CD4-positive, alpha-beta T cell treated with Interferon gamma for 1 hour (primary cell): ENCODE measurements at regions not wholly inside any gene's neighbourhood (a gene's known extent, or its start where the extent isn't known, plus 50 kb on each side); places are given as distances from the start of the nearest gene placed in this dataset.
"Not testable (repeated sequence)": the region's sequence is repeated elsewhere in the genome, so short reads cannot be mapped to it uniquely, and the experiment has no call there.

ENCODE experiments used
- DNase-seq: peaks from one replicate; pipeline ENCODE4 v3.0.0-alpha.2; 2020

DNA sequence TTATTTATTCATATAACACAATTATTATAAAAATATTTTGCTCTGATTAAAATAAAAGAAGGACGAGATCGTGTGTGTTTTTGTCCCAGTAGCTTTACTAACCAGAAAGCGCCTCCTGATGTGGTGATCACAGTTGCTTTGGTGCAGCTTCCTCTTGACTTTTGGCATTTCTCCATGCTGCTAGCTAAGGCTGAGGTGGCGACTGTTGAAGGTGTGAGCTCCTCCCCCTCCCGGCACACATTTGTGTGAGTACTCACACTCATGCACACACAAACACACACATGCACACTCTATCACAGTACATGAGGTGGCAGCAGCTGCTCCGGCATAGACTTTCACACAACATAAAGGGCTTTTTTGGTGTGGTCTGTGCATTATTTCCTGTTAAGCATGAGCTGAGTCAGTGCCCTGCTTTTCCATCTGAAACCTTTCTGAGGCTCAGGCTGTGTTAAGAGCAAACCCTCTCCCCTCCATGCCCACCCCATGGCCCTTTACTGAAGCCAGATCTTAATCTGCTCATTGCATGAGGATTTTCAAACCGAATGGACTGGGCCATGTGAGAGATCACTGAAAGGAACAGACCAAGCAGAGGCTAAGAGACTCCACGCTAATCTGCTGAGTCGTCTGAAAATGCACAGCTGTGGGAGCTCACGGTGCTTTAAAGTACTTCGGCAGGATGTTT is 53.3 kb downstream of the FOXD4L1 start:
- peak; percentile 72 for DNase-seq

DNA sequence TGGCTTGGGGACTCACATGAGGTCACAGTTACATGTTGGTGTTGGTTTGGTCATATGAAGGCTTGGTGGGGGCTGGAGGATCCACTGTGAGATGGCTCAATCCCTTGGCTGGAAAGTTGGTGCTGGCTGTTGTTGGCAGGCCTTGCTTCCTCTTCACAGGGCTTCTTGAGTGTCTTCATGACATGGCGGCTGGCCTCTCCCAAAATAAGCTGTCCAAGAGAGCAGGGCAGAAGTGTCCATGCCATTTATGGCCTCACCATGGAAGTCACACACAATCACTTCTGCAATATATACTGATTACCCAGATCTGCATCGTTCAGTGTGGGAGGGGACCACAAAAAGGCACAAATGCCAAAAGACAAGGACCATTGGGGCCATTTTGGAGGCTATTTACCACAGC is 61.4 kb downstream of the FOXD4L1 start:
- DNase-seq = not testable (repeated sequence)

DNA sequence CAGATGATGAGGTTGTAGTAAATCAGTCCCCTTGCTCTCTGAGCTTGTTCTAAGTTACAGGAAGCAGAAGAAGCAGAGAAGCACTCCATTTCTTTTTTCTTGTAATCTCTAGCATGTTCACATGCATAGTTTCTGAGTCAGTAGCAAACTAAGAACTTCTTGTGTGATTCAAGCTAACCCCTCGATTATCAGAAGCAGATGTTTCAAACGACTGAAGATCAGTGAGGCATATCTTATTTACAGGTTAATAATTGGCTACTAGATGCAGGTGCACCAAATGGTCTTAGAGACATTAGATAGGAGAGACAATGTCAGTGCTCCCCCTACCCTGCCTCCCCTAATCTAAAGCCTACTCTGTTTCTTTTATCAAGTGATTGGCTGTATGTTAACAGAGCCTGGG is 64.2 kb downstream of the FOXD4L1 start:
- DNase-seq = not testable (repeated sequence)

DNA sequence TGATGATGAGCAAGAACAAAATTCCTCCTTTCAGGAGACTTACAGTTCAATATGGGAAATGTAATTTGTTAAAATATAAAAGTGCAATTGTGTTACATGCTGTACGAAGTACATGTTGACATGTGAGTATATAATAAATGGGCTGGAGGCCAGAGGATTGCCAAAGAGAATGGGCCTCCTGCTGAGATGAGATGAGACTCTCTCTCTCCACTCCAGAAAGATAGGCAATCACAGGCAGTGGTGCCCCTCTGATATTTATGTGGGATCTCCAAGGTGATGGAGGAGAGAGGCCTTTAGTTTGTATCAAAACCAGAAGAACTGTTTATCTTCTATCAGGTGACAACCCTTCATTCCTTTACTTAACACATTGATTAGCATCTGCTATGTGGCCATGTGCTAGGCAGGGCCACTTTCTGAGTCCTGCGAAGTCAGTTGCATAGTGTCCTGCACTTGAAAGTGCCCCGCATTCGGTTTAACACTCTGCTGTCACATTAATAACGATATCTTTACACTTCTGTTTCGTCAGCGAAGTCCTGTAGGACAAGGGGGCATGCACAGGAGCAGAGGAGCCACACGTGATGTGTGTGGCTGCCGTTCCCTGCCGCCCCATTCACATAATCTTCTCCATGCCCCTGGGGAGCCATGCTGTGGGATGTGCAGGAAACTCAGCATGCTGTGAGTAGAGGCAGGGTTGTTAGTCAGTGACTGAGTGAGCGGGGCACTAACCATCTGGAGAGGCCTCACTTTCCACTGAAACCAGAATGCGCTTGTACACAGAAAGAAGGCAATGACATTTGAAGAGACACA is 60.2 kb upstream of the RABL2A start:
- not testable (repeated sequence) for DNase-seq

GRCh38 chr2:113567481-113567849 is 59.6 kb upstream of the RABL2A start:
- not testable (repeated sequence) for DNase-seq

- not testable (repeated sequence) for DNase-seq
These were observed 58.8 kb upstream of the RABL2A start for GRCh38 chr2:113568231-113568630.

DNA sequence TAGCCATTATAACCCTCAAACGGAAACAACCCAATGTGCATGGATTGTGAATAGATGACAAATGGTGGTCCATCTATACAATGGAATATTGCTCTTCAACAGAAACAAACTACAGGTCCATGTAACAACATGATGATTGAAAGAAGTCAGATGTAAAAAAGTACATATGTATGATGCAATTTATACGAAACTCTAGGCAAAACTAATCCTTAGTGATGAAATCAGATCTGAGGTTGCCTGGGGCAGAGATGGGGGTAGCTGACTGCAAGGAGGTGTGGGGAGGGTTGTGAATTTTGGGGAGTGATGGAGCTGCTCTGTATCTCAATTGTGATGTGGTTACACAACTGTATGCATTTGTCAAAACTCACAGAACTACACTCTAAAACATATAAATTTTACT is 57.0 kb upstream of the RABL2A start:
- not testable (repeated sequence) for DNase-seq

- not testable (repeated sequence) for DNase-seq
These were observed 56.5 kb upstream of the RABL2A start for GRCh38 chr2:113570509-113571009.

GRCh38 chr2:113571482-113572068 is 55.5 kb upstream of the RABL2A start:
- DNase-seq = not testable (repeated sequence)

GRCh38 chr2:113575721-113576120 is 51.3 kb upstream of the RABL2A start:
- not testable (repeated sequence) for DNase-seq

- not testable (repeated sequence) for DNase-seq
These were observed 50.7 kb upstream of the RABL2A start for GRCh38 chr2:113576353-113576752.
